Tibial artery (tissue), 4 donors: ENCODE measurements at regions not wholly inside any gene's neighbourhood (a gene's known extent, or its start where the extent isn't known, plus 50 kb on each side); places are given as distances from the start of the nearest gene placed in this dataset.

Source experiments
- DNase-seq, 2 donors: peaks; one replicate each; pipeline ENCODE4 v3.0.0-alpha.2; 2019
- H3K27ac ChIP-seq, 2 donors: fragments of 200-600 bp; sonication (generic) in 1 of 2; 1 replicate in 1 of 2; 2 replicates in 1 of 2; pipeline ENCODE4 v1.5.1; 2018 to 2019; ENCODE audit warnings: mild to moderate bottlenecking in 1 of 2
- H3K27me3 ChIP-seq, 2 donors: fragments of 200-600 bp; sonication (generic) in 1 of 2; one replicate each; pipeline versions ENCODE4 v1.5.1 to v1.6.0; 2016 to 2019
- H3K36me3 ChIP-seq, 3 donors: fragments of 200-600 bp; sonication (generic) in 2 of 3; one replicate each; pipeline ENCODE4 v1.5.1; 2016 to 2019; ENCODE audit warnings: mild to moderate bottlenecking in 2 of 3
- H3K4me1 ChIP-seq, 4 donors: fragments of 200-600 bp; sonication (generic) in 2 of 4; 1 replicate in 3 of 4; 2 replicates in 1 of 4; pipeline ENCODE4 v1.5.1; 2016 to 2019
- H3K4me3 ChIP-seq, 2 donors: fragments of 200-600 bp; sonication (generic) in 1 of 2; 1 replicate in 1 of 2; 2 replicates in 1 of 2; pipeline ENCODE4 v1.5.1; 2018 to 2019; ENCODE audit warnings: mild to moderate bottlenecking in 2 of 2
- H3K9me3 ChIP-seq, 3 donors: fragments of 200-600 bp; sonication (generic) in 1 of 3; one replicate each; pipeline ENCODE4 v1.5.1; 2016 to 2019
- intact Hi-C: fragments of 100-400 bp; cut with DNase I; formaldehyde crosslinking; loops from one replicate; pipeline ENCODE4 v1.15.0; 2023; ENCODE audit warnings: low total_unique reads
- TF ChIP-seq, protein P1 (sequence below), 2 experiments: fragments of 200-600 bp in 1 of 2; fragments of 450-650 bp in 1 of 2; IDR thresholded peaks; one replicate each; pipeline ENCODE4 v1.5.1; 2017 to 2019; ENCODE audit warnings: antibody characterized with exemption in 2 of 2, mild to moderate bottlenecking in 1 of 2, moderate library complexity in 1 of 2

DNA sequence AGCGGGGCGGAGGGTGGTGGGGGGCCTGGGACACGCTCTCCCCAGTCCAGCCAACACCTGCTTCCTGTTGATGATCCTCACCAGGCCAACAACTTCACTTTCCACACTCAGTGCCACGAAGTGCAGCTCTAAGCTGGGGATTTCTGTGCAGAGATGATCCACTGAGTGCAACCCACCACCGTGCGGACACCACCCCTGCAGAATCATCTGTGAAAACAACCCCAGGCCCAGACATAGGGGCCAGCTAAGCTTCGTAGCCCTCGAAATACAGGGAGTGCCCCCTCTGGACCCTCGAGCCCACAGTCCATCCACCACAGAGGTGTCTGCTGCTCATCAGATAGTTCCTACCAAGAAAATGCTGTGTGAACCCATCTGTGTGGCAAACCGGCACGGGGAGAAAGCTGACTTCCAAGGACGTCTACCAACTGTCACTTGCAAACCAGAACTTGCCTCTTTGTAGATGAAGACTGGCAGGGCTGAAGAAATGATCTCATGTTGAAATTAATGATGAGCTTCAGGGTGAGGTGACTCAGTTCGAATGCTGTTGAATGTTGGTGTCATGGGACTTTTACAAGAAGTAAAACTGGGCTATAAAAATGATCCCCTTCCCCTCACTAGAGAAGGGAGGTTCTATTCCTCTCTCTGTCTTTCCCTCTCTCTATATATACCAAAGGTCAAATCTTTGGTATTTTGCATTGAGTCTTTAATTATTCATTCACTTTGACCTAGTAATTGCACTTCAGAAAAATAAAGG, 73.4 kb downstream of the MYEOV start:
- no peaks in the 10 kb centered on the region for H3K4me1 ChIP-seq
- peak in 1 of 2 donors; percentile 25 for DNase-seq
- H3K4me3 ChIP-seq = no peak overlapping the region
- H3K27me3 ChIP-seq = peaks cover 0 to 4% of the 10 kb centered on the region in 2 donors
- TF ChIP-seq, protein P1, sequence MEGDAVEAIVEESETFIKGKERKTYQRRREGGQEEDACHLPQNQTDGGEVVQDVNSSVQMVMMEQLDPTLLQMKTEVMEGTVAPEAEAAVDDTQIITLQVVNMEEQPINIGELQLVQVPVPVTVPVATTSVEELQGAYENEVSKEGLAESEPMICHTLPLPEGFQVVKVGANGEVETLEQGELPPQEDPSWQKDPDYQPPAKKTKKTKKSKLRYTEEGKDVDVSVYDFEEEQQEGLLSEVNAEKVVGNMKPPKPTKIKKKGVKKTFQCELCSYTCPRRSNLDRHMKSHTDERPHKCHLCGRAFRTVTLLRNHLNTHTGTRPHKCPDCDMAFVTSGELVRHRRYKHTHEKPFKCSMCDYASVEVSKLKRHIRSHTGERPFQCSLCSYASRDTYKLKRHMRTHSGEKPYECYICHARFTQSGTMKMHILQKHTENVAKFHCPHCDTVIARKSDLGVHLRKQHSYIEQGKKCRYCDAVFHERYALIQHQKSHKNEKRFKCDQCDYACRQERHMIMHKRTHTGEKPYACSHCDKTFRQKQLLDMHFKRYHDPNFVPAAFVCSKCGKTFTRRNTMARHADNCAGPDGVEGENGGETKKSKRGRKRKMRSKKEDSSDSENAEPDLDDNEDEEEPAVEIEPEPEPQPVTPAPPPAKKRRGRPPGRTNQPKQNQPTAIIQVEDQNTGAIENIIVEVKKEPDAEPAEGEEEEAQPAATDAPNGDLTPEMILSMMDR (IDR thresholded peaks at IDR 0.05) = no peak
- H3K36me3 ChIP-seq = no peaks in the 10 kb centered on the region
- H3K9me3 ChIP-seq = peaks cover 0 to 7% (median 0%) of the 10 kb centered on the region in 3 donors
- no peak overlapping the region for H3K27ac ChIP-seq
- intact Hi-C loops = no loop called here

DNA sequence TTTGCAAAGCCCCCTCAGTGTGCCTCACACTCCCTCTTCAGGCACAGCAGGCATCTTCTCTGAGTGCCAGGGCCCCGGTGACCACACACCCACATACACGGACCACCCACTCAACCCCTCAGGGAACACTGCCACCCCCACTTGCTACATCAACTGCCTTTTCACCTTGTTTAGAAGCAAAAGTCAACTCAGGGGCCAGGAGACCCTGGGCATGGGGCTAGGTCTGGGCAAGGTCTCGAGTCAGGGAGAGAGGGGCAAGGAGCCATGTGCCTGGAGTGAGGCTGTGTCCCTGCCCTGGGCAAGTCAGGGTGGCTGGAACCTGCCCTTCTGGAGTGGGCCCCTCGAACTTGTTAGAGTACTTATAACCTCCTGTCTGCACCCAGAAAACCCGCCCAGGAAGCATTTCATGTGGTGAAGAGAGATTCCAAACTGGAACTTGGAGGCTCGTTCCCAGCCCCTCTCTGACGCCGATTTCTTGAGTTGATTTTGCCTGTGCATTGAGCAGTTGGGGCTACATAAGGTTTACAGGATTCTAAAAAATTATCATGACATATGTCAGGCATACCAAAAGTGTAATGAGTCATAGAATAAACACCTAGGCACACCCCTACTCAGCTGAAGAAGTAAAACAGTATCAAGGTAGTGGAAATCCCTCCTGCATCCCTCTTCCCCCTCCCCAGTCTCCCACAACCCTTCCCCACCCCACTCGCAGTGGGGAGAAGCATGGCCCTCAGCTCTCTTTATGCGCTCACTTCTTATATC, 74.3 kb downstream of the MYEOV start:
- H3K4me1 ChIP-seq = no peaks in the 10 kb centered on the region
- peak in 1 of 2 donors; percentile 19 for DNase-seq
- no peak overlapping the region for H3K27ac ChIP-seq
- TF ChIP-seq, protein P1 (IDR thresholded peaks at IDR 0.05) = no peak
- H3K36me3 ChIP-seq = no peaks in the 10 kb centered on the region
- intact Hi-C loops = no loop called here
- H3K4me3 ChIP-seq = no peak overlapping the region
- peaks cover 0 to 7% of the 10 kb centered on the region in 2 donors for H3K27me3 ChIP-seq
- H3K9me3 ChIP-seq = peaks cover 0 to 7% (median 0%) of the 10 kb centered on the region in 3 donors

DNA sequence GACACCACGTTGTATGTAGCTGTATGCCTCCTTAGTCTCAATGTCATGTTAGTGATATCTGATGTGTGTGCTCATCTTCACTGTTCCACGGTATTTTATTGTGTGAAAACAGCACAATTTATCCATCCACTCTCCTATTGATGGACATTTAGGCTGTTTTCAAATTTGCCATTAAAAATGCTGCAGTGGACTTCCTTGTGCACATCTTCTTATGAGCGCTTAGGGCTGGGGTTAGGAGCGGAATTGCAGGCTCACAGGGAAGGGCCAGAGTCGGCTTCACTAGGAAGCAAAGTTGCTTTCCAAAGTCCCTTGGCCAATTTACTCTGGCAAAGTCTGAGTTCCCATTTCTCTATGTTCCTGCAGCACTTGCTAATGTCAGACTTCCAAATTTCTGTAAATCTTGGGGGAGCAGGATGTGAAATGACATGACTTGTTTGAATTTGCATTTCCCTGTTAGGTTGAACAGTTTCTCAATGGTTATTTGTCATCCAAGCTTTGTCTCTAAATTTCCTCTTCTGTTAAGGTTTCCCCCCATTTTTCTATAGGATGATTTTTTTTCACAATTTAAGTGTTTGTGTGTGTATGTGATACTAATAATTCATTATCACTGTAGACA, 75.4 kb downstream of the MYEOV start:
- no peak overlapping the region for H3K27ac ChIP-seq
- no peak for DNase-seq
- intact Hi-C loops = no loop called here
- no peaks in the 10 kb centered on the region for H3K4me1 ChIP-seq
- no peaks in the 10 kb centered on the region for H3K36me3 ChIP-seq
- TF ChIP-seq, protein P1 (IDR thresholded peaks at IDR 0.05) = no peak
- peaks cover 0 to 10% of the 10 kb centered on the region in 2 donors for H3K27me3 ChIP-seq
- peaks cover 0 to 7% (median 0%) of the 10 kb centered on the region in 3 donors for H3K9me3 ChIP-seq
- no peak overlapping the region for H3K4me3 ChIP-seq

GRCh38 chr11:69369945-69370344, 76.0 kb downstream of the MYEOV start:
- DNase-seq = peak in 1 of 2 donors; percentile 29
- TF ChIP-seq, protein P1 (IDR thresholded peaks at IDR 0.05) = no peak
- Histone ChIP-seq H3K4me1 (no peaks in the 10 kb centered on the region), H3K9me3 (peaks cover 0 to 7% (median 0%) of the 10 kb centered on the region in 3 donors), H3K27ac (no peak overlapping the region), H3K4me3 (no peak overlapping the region), H3K36me3 (no peaks in the 10 kb centered on the region), H3K27me3 (peaks cover 0 to 16% of the 10 kb centered on the region in 2 donors)
- intact Hi-C loops = no loop called here

DNA sequence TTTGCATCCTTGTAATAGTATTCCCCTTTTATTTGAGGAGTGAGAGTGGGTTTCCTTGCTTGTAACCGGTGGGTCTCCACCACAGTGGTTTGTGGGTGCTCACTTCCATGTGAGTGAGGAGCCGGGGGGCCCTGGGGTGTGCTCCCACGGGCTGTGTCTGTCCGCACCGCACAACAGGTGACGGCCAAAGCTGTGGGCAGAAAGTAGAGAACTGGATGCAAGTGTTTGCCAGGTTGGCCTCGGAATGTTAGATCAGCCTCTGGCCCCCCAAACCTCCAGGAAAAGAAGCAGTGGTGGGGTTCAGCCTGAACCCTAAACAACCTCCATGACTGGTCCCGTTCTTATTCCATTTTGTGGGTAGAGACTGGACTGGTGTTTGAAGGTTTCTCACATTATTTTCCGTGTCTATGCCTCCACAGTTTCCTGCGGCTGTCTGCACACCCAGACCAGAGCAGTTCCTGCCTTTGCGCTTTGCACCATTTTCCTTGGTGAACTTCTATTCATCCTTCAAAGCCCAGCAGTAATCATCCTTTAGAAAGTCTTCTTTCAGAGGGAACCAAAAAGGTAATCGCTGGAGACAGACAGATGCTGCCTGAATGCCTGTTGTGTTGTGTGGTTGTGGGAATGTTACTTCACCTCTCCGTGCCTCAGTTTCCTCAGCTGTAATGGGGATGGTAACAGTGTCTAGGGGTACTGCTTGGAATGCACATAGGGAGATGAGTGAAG, 77.2 kb downstream of the MYEOV start:
- H3K36me3 ChIP-seq = no peaks in the 10 kb centered on the region
- H3K27me3 ChIP-seq = peaks cover 0 to 16% of the 10 kb centered on the region in 2 donors
- H3K9me3 ChIP-seq = peaks cover 0 to 7% (median 0%) of the 10 kb centered on the region in 3 donors
- TF ChIP-seq, protein P1 (IDR thresholded peaks at IDR 0.05) = no peak
- intact Hi-C loops = no loop called here
- H3K4me1 ChIP-seq = no peaks in the 10 kb centered on the region
- no peak overlapping the region for H3K4me3 ChIP-seq
- DNase-seq = peak in 1 of 2 donors; percentile 27
- H3K27ac ChIP-seq = no peak overlapping the region
